ENCODE measurements at regions not wholly inside any gene's neighbourhood (a gene's known extent, or its start where the extent isn't known, plus 50 kb on each side); places are given as distances from the start of the nearest gene placed in this dataset.
"Not testable (repeated sequence)": the region's sequence is repeated elsewhere in the genome, so short reads cannot be mapped to it uniquely, and the experiment has no call there.

- Mint-ChIP-seq H3K4me1 (ENCODE audit: low read depth) (no peaks in the 10 kb centered on the region), H3K36me3 (ENCODE audit: low read depth) (no peaks in the 10 kb centered on the region), H3K27ac (no peak overlapping the region), H3K4me3 (no peak overlapping the region), H3K27me3 (no peaks in the 10 kb centered on the region), H3K9me3 (peaks cover 6% of the 10 kb centered on the region)
- no peak for DNase-seq
Measured at GRCh38 chr2:155502766-155503165, 804.3 kb downstream of the KCNJ3 start.

GRCh38 chr2:155498106-155498505 is 799.6 kb downstream of the KCNJ3 start:
- Mint-ChIP-seq H3K36me3 (ENCODE audit: low read depth) (no peaks in the 10 kb centered on the region), H3K4me3 (no peak overlapping the region), H3K27ac (no peak overlapping the region), H3K27me3 (no peaks in the 10 kb centered on the region), H3K4me1 (ENCODE audit: low read depth) (no peaks in the 10 kb centered on the region), H3K9me3 (peaks cover 6% of the 10 kb centered on the region)
- DNase-seq, result no peak

- DNase-seq, result no peak
- H3K4me3 Mint-ChIP-seq, result no peak overlapping the region
- peaks cover 4% of the 10 kb centered on the region for H3K9me3 Mint-ChIP-seq
- H3K36me3 Mint-ChIP-seq (ENCODE audit: low read depth), result no peaks in the 10 kb centered on the region
- no peaks in the 10 kb centered on the region for H3K27me3 Mint-ChIP-seq
- H3K4me1 Mint-ChIP-seq (ENCODE audit: low read depth), result no peaks in the 10 kb centered on the region
- H3K27ac Mint-ChIP-seq, result no peak overlapping the region
Measured at GRCh38 chr2:155494744-155495143, 796.2 kb downstream of the KCNJ3 start.

- DNase-seq, result no peak
- H3K27me3 Mint-ChIP-seq, result no peaks in the 10 kb centered on the region
- H3K9me3 Mint-ChIP-seq, result no peaks in the 10 kb centered on the region
- no peaks in the 10 kb centered on the region for H3K4me1 Mint-ChIP-seq (ENCODE audit: low read depth)
- H3K36me3 Mint-ChIP-seq (ENCODE audit: low read depth), result no peaks in the 10 kb centered on the region
- H3K27ac Mint-ChIP-seq, result no peak overlapping the region
- H3K4me3 Mint-ChIP-seq, result no peak overlapping the region
Measured at GRCh38 chr2:155485141-155485842, 786.8 kb downstream of the KCNJ3 start.

- H3K27ac Mint-ChIP-seq, result no peak overlapping the region
- no peak for DNase-seq
- H3K27me3 Mint-ChIP-seq, result no peaks in the 10 kb centered on the region
- H3K4me3 Mint-ChIP-seq, result no peak overlapping the region
- no peaks in the 10 kb centered on the region for H3K4me1 Mint-ChIP-seq (ENCODE audit: low read depth)
- no peaks in the 10 kb centered on the region for H3K36me3 Mint-ChIP-seq (ENCODE audit: low read depth)
- no peaks in the 10 kb centered on the region for H3K9me3 Mint-ChIP-seq
Measured at GRCh38 chr2:155481141-155481540, 782.6 kb downstream of the KCNJ3 start.

- not testable (repeated sequence) for H3K27me3 Mint-ChIP-seq; H3K9me3 Mint-ChIP-seq; H3K36me3 Mint-ChIP-seq (ENCODE audit: low read depth); H3K4me3 Mint-ChIP-seq; DNase-seq; H3K27ac Mint-ChIP-seq; H3K4me1 Mint-ChIP-seq (ENCODE audit: low read depth)
Measured at GRCh38 chr2:155472018-155472417, 773.5 kb downstream of the KCNJ3 start.

- H3K4me1 Mint-ChIP-seq (ENCODE audit: low read depth), result no peaks in the 10 kb centered on the region
- no peak overlapping the region for H3K27ac Mint-ChIP-seq
- DNase-seq, result no peak
- no peaks in the 10 kb centered on the region for H3K9me3 Mint-ChIP-seq
- no peak overlapping the region for H3K4me3 Mint-ChIP-seq
- H3K36me3 Mint-ChIP-seq (ENCODE audit: low read depth), result no peaks in the 10 kb centered on the region
- no peaks in the 10 kb centered on the region for H3K27me3 Mint-ChIP-seq
Measured at GRCh38 chr2:155456222-155456621, 757.7 kb downstream of the KCNJ3 start.

- no peaks in the 10 kb centered on the region for H3K4me1 Mint-ChIP-seq (ENCODE audit: low read depth)
- no peaks in the 10 kb centered on the region for H3K27me3 Mint-ChIP-seq
- H3K4me3 Mint-ChIP-seq, result no peak overlapping the region
- H3K36me3 Mint-ChIP-seq (ENCODE audit: low read depth), result no peaks in the 10 kb centered on the region
- no peak overlapping the region for H3K27ac Mint-ChIP-seq
- peaks cover 3% of the 10 kb centered on the region for H3K9me3 Mint-ChIP-seq
- DNase-seq, result no peak
Measured at GRCh38 chr2:155442755-155443372, 744.4 kb downstream of the KCNJ3 start.

GRCh38 chr2:155442088-155442487 is 743.6 kb downstream of the KCNJ3 start:
- no peaks in the 10 kb centered on the region for H3K27me3 Mint-ChIP-seq
- no peak overlapping the region for H3K27ac Mint-ChIP-seq

GRCh38 chr2:155431004-155431507 is 732.6 kb downstream of the KCNJ3 start:
- no peaks in the 10 kb centered on the region for H3K27me3 Mint-ChIP-seq
- no peaks in the 10 kb centered on the region for H3K4me1 Mint-ChIP-seq (ENCODE audit: low read depth)
- no peak for DNase-seq
- H3K4me3 Mint-ChIP-seq, result no peak overlapping the region
- no peak overlapping the region for H3K27ac Mint-ChIP-seq
- H3K9me3 Mint-ChIP-seq, result peaks cover 2% of the 10 kb centered on the region
- H3K36me3 Mint-ChIP-seq (ENCODE audit: low read depth), result no peaks in the 10 kb centered on the region

More at GRCh38 chr2:155442088-155442487, 743.6 kb downstream of the KCNJ3 start:
- H3K9me3 Mint-ChIP-seq, result peaks cover 9% of the 10 kb centered on the region
- no peaks in the 10 kb centered on the region for H3K4me1 Mint-ChIP-seq (ENCODE audit: low read depth)
- no peaks in the 10 kb centered on the region for H3K36me3 Mint-ChIP-seq (ENCODE audit: low read depth)
- no peak overlapping the region for H3K4me3 Mint-ChIP-seq
- no peak for DNase-seq

- no peak for DNase-seq
- Mint-ChIP-seq H3K27me3 (no peaks in the 10 kb centered on the region), H3K4me3 (no peak overlapping the region), H3K36me3 (ENCODE audit: low read depth) (no peaks in the 10 kb centered on the region), H3K9me3 (no peaks in the 10 kb centered on the region), H3K27ac (no peak overlapping the region), H3K4me1 (ENCODE audit: low read depth) (no peaks in the 10 kb centered on the region)
Measured at GRCh38 chr2:155427470-155427869, 729.0 kb downstream of the KCNJ3 start.

GRCh38 chr2:155424518-155424917 is 726.0 kb downstream of the KCNJ3 start:
- Mint-ChIP-seq H3K36me3 (ENCODE audit: low read depth) (no peaks in the 10 kb centered on the region), H3K27me3 (no peaks in the 10 kb centered on the region), H3K27ac (no peak overlapping the region), H3K9me3 (no peaks in the 10 kb centered on the region), H3K4me1 (ENCODE audit: low read depth) (no peaks in the 10 kb centered on the region), H3K4me3 (no peak overlapping the region)
- DNase-seq, result no peak

- Mint-ChIP-seq H3K27me3 (no peaks in the 10 kb centered on the region), H3K36me3 (ENCODE audit: low read depth) (no peaks in the 10 kb centered on the region), H3K27ac (no peak overlapping the region), H3K4me3 (no peak overlapping the region), H3K4me1 (ENCODE audit: low read depth) (no peaks in the 10 kb centered on the region), H3K9me3 (no peaks in the 10 kb centered on the region)
- no peak for DNase-seq
Measured at GRCh38 chr2:155418753-155419152, 720.3 kb downstream of the KCNJ3 start.

- Mint-ChIP-seq H3K9me3 (no peaks in the 10 kb centered on the region), H3K4me3 (no peak overlapping the region), H3K27ac (no peak overlapping the region), H3K27me3 (no peaks in the 10 kb centered on the region), H3K4me1 (ENCODE audit: low read depth) (no peaks in the 10 kb centered on the region), H3K36me3 (ENCODE audit: low read depth) (no peaks in the 10 kb centered on the region)
- DNase-seq, result no peak
Measured at GRCh38 chr2:155412598-155412997, 714.1 kb downstream of the KCNJ3 start.

- Mint-ChIP-seq H3K4me1 (ENCODE audit: low read depth) (no peaks in the 10 kb centered on the region), H3K36me3 (ENCODE audit: low read depth) (no peaks in the 10 kb centered on the region), H3K27me3 (no peaks in the 10 kb centered on the region), H3K9me3 (peaks cover 14% of the 10 kb centered on the region), H3K4me3 (no peak overlapping the region), H3K27ac (no peak overlapping the region)
- no peak for DNase-seq
Measured at GRCh38 chr2:155404433-155405002, 706.0 kb downstream of the KCNJ3 start.

Data from activated T-cell treated with anti-CD3 and anti-CD28 coated beads, Interleukin-2, amount 50 U/mL, for 24 hours (primary cell).